ENCODE measurements at regions not wholly inside any gene's neighbourhood (a gene's known extent, or its start where the extent isn't known, plus 50 kb on each side); places are given as distances from the start of the nearest gene placed in this dataset.
A peak's percentile ranks its signal among the peaks of the same experiment; 100 is the strongest.
"Not testable (repeated sequence)": the region's sequence is repeated elsewhere in the genome, so short reads cannot be mapped to it uniquely, and the experiment has no call there.

DNA sequence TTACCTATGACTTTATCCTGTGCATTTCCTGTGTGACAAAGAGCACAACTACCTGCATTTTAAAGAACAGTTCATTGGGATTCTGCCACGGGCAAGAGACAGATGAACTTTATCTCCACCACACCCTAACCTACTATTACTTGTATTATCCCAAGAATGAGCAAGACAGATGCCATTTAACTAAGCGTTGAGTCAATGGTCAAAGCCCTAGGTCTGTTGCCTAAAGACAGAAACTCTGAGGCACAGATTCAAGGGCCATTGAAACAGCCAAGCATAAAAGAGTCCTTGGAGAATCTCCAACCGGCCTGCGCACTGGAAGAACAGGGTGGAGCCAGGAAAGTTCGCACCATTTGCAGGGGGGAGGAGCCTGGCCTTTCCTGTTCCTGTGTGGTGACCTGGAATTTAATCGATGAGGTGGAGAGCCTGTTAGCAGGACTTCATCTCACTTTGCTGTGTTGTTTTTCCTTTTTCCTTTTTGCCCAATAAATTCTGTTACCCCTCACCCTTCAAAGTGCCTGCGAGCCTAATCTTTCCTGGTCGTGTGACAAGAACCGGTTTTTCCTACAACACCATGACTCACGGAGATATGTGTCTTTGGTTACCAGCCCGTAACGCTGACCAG is 146.4 kb upstream of the DIAPH2 start:
- no peaks in the 10 kb centered on the region for H3K9me3 Mint-ChIP-seq (ENCODE audit: unreplicated experiment)
- H3K36me3 Mint-ChIP-seq (ENCODE audit: unreplicated experiment): no peaks in the 10 kb centered on the region
- no peak overlapping the region for H3K4me3 Mint-ChIP-seq (ENCODE audit: unreplicated experiment)
- no peaks in the 10 kb centered on the region for H3K4me1 Mint-ChIP-seq (ENCODE audit: unreplicated experiment)
- TF ChIP-seq, protein P1, sequence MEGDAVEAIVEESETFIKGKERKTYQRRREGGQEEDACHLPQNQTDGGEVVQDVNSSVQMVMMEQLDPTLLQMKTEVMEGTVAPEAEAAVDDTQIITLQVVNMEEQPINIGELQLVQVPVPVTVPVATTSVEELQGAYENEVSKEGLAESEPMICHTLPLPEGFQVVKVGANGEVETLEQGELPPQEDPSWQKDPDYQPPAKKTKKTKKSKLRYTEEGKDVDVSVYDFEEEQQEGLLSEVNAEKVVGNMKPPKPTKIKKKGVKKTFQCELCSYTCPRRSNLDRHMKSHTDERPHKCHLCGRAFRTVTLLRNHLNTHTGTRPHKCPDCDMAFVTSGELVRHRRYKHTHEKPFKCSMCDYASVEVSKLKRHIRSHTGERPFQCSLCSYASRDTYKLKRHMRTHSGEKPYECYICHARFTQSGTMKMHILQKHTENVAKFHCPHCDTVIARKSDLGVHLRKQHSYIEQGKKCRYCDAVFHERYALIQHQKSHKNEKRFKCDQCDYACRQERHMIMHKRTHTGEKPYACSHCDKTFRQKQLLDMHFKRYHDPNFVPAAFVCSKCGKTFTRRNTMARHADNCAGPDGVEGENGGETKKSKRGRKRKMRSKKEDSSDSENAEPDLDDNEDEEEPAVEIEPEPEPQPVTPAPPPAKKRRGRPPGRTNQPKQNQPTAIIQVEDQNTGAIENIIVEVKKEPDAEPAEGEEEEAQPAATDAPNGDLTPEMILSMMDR (IDR thresholded peaks at IDR 0.05): no peak
- H3K27ac Mint-ChIP-seq (ENCODE audit: unreplicated experiment): no peak overlapping the region
- H3K27me3 Mint-ChIP-seq (ENCODE audit: unreplicated experiment): peaks cover 3% of the 10 kb centered on the region
- no peak for DNase-seq (ENCODE audit: extremely low spot score, unreplicated experiment)

DNA sequence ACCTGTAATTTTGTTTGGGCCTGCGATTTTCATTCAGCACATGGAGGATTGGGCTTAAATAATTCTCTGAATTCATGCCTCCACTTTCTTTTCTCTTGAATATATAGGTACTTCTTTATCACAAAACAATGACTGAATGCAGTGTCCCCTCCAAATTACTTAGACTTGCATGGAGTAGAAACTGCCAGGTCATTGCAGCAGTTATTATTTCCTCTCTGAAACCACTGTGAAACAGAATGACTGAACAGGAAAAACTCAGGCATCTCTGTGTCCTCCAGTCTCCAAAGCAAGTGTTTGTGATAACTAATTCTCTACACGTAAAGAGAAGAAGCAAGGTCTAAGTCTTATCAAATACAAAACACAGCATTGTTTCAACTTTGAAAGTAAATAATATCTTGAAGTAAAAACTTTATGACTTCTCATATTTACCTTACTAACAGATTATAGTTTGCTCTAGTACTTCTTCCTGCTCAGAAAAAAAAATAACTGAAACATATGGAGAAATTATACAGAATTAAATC is 144.5 kb upstream of the DIAPH2 start:
- Mint-ChIP-seq H3K27ac (ENCODE audit: unreplicated experiment) (no peak overlapping the region), H3K4me1 (ENCODE audit: unreplicated experiment) (no peaks in the 10 kb centered on the region), H3K9me3 (ENCODE audit: unreplicated experiment) (no peaks in the 10 kb centered on the region), H3K27me3 (ENCODE audit: unreplicated experiment) (peaks cover 4% of the 10 kb centered on the region), H3K36me3 (ENCODE audit: unreplicated experiment) (no peaks in the 10 kb centered on the region), H3K4me3 (ENCODE audit: unreplicated experiment) (no peak overlapping the region)
- TF ChIP-seq, protein P1 (IDR thresholded peaks at IDR 0.05): no peak
- no peak for DNase-seq (ENCODE audit: extremely low spot score, unreplicated experiment)

DNA sequence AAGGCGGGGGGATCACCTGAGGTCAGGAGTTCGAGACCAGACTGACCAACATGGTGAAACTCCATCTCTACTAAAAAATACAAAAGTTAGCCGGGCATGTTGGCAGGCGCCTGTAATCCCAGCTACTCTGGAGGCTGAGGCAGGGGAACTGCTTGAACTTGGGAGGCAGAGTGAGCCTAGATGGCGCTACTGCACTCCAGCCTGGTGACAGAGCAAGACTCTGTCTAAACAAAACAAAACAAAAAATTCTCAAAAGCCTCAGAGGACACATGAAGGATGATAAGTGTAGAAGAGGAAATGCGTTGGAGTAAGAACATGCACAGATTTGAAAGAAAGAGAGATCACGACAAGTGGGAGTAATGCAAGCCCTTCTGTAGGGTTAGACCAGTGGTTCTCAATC is 138.4 kb upstream of the DIAPH2 start:
- H3K27ac Mint-ChIP-seq (ENCODE audit: unreplicated experiment); H3K9me3 Mint-ChIP-seq (ENCODE audit: unreplicated experiment); DNase-seq (ENCODE audit: extremely low spot score, unreplicated experiment); H3K4me1 Mint-ChIP-seq (ENCODE audit: unreplicated experiment); H3K36me3 Mint-ChIP-seq (ENCODE audit: unreplicated experiment); H3K4me3 Mint-ChIP-seq (ENCODE audit: unreplicated experiment): not testable (repeated sequence)
- peaks cover 16% of the 10 kb centered on the region for H3K27me3 Mint-ChIP-seq (ENCODE audit: unreplicated experiment)
- TF ChIP-seq, protein P1 (IDR thresholded peaks at IDR 0.05): peak; percentile 7

GRCh38 chrX:96551322-96551872 is 133.2 kb upstream of the DIAPH2 start:
- no peak for DNase-seq (ENCODE audit: extremely low spot score, unreplicated experiment)
- Mint-ChIP-seq H3K36me3 (ENCODE audit: unreplicated experiment) (no peaks in the 10 kb centered on the region), H3K9me3 (ENCODE audit: unreplicated experiment) (no peaks in the 10 kb centered on the region), H3K27me3 (ENCODE audit: unreplicated experiment) (peaks cover 25% of the 10 kb centered on the region), H3K27ac (ENCODE audit: unreplicated experiment) (no peak overlapping the region), H3K4me1 (ENCODE audit: unreplicated experiment) (no peaks in the 10 kb centered on the region), H3K4me3 (ENCODE audit: unreplicated experiment) (no peak overlapping the region)
- TF ChIP-seq, protein P1 (IDR thresholded peaks at IDR 0.05): no peak

- no peak for DNase-seq (ENCODE audit: extremely low spot score, unreplicated experiment)
- peaks cover 17% of the 10 kb centered on the region for H3K27me3 Mint-ChIP-seq (ENCODE audit: unreplicated experiment)
- H3K4me1 Mint-ChIP-seq (ENCODE audit: unreplicated experiment): peaks cover 4% of the 10 kb centered on the region
- H3K4me3 Mint-ChIP-seq (ENCODE audit: unreplicated experiment): no peak overlapping the region
- no peak overlapping the region for H3K27ac Mint-ChIP-seq (ENCODE audit: unreplicated experiment)
- H3K36me3 Mint-ChIP-seq (ENCODE audit: unreplicated experiment): no peaks in the 10 kb centered on the region
- H3K9me3 Mint-ChIP-seq (ENCODE audit: unreplicated experiment): no peaks in the 10 kb centered on the region
- TF ChIP-seq, protein P1 (IDR thresholded peaks at IDR 0.05): no peak
These were observed 127.8 kb upstream of the DIAPH2 start for GRCh38 chrX:96556886-96557285.

GRCh38 chrX:96561129-96561528 is 123.5 kb upstream of the DIAPH2 start:
- H3K27ac Mint-ChIP-seq (ENCODE audit: unreplicated experiment); H3K4me1 Mint-ChIP-seq (ENCODE audit: unreplicated experiment); H3K4me3 Mint-ChIP-seq (ENCODE audit: unreplicated experiment); H3K36me3 Mint-ChIP-seq (ENCODE audit: unreplicated experiment); DNase-seq (ENCODE audit: extremely low spot score, unreplicated experiment); H3K9me3 Mint-ChIP-seq (ENCODE audit: unreplicated experiment): not testable (repeated sequence)
- peaks cover 11% of the 10 kb centered on the region for H3K27me3 Mint-ChIP-seq (ENCODE audit: unreplicated experiment)
